ENCODE measurements at regions not wholly inside any gene's neighbourhood (a gene's known extent, or its start where the extent isn't known, plus 50 kb on each side); places are given as distances from the start of the nearest gene placed in this dataset.

DNA sequence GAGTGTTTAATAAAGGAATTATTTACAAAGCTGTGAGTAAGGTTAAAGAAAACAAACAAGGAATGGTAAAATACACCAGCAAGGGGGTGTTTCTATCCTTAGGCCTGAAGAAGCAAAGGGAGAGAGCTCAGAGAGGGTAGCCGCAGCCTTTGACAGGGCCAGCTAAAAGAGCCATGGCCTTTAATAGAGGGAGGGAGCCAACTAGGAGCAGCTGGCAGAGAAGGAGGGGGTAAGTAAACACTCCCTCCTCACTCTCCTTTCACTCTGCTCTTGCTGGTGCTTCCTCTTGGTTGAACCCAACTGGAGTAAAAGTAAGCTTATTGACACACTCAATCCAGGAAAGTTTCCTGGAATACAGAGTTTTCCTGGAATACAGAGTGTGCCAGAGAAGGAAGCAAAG lies 87.5 kb downstream of the CH25H start:
- DNase-seq (ENCODE audit: low read depth, low spot score): no peak
- Histone ChIP-seq H3K9me3 (ENCODE audit: control insufficient read depth, low read depth, low read length) (no peaks in the 10 kb centered on the region), H3K4me3 (ENCODE audit: control insufficient read depth in 2 of 3, extremely low read depth in 1 of 3, insufficient read depth in 2 of 3, low read depth in 1 of 3, low read length in 3 of 3) (no peak overlapping the region), H3K9ac (ENCODE audit: control insufficient read depth, extremely low read depth, insufficient read depth, low read length) (no peak overlapping the region), H3K4me2 (ENCODE audit: control insufficient read depth, extremely low read depth, insufficient read depth, low read depth, low read length) (no peak overlapping the region), H3K27me3 (ENCODE audit: control insufficient read depth, extremely low read depth, insufficient read depth, low read length) (no peaks in the 10 kb centered on the region), H4K20me1 (ENCODE audit: control insufficient read depth, extremely low read depth, insufficient read depth, low read length) (no peaks in the 10 kb centered on the region), H3K9me1 (ENCODE audit: control insufficient read depth, extremely low read depth, insufficient read depth, low read length) (no peaks in the 10 kb centered on the region), H3K36me3 (ENCODE audit: control insufficient read depth in 2 of 2, extremely low read depth in 1 of 2, insufficient read depth in 2 of 2, low read length in 2 of 2) (no peaks in the 10 kb centered on the region), H3K79me2 (ENCODE audit: control insufficient read depth, insufficient read depth, low read length) (no peaks in the 10 kb centered on the region), H3K27ac (ENCODE audit: control insufficient read depth, insufficient read depth, low read length) (no peak overlapping the region), H2AFZ (ENCODE audit: control insufficient read depth, low read length) (no peak overlapping the region), H3K4me1 (ENCODE audit: control insufficient read depth, extremely low read depth, insufficient read depth, low read length) (peaks cover 35% of the 10 kb centered on the region)
- dilution Hi-C loops (cut with MboI; ENCODE audit: extremely low pct_ligation_motif_present, low sequenced_read_pairs): no loop called here
- no peak for FAIRE-seq
- TF ChIP-seq, protein P1, sequence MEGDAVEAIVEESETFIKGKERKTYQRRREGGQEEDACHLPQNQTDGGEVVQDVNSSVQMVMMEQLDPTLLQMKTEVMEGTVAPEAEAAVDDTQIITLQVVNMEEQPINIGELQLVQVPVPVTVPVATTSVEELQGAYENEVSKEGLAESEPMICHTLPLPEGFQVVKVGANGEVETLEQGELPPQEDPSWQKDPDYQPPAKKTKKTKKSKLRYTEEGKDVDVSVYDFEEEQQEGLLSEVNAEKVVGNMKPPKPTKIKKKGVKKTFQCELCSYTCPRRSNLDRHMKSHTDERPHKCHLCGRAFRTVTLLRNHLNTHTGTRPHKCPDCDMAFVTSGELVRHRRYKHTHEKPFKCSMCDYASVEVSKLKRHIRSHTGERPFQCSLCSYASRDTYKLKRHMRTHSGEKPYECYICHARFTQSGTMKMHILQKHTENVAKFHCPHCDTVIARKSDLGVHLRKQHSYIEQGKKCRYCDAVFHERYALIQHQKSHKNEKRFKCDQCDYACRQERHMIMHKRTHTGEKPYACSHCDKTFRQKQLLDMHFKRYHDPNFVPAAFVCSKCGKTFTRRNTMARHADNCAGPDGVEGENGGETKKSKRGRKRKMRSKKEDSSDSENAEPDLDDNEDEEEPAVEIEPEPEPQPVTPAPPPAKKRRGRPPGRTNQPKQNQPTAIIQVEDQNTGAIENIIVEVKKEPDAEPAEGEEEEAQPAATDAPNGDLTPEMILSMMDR (optimal IDR thresholded peaks at IDR 0.05 in 1 of 3, IDR thresholded peaks at IDR 0.05 in 1 of 3, conservative IDR thresholded peaks at IDR 0.05 in 1 of 3; ENCODE audit: extremely low read depth in 1 of 3, insufficient read depth in 2 of 3, low read length in 3 of 3): no peak
- TF ChIP-seq EZH2 (IDR thresholded peaks at IDR 0.05; ENCODE audit: low read length): no peak

DNA sequence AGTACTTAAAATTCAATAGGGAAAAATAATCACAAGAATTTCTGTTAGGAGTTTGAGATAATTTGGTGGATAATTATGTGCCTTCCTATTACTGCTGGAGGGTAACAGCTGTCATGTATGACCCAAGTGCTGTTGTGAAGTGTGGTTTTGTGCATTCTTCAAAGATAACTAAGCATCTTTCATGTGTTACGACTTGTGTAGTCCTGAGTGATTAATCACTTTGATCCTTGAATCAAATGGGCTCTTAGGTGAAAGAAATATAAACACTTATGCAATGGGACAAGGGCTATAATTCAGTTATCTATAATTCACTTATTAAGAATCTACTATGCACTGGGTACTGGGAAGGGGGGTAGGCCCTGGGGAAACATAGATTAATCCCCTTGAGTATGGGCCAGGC lies 89.0 kb downstream of the CH25H start:
- Histone ChIP-seq H3K36me3 (ENCODE audit: control insufficient read depth in 2 of 2, extremely low read depth in 1 of 2, insufficient read depth in 2 of 2, low read length in 2 of 2) (no peaks in the 10 kb centered on the region), H3K4me3 (ENCODE audit: control insufficient read depth in 2 of 3, extremely low read depth in 1 of 3, insufficient read depth in 2 of 3, low read depth in 1 of 3, low read length in 3 of 3) (peak overlapping the region in 2 of 3 experiments; percentile 19 to 21), H3K27me3 (ENCODE audit: control insufficient read depth, extremely low read depth, insufficient read depth, low read length) (no peaks in the 10 kb centered on the region), H3K4me2 (ENCODE audit: control insufficient read depth, extremely low read depth, insufficient read depth, low read depth, low read length) (peak overlapping the region; percentile 76), H3K4me1 (ENCODE audit: control insufficient read depth, extremely low read depth, insufficient read depth, low read length) (peaks cover 35% of the 10 kb centered on the region), H3K27ac (ENCODE audit: control insufficient read depth, insufficient read depth, low read length) (peak overlapping the region; percentile 68), H3K9me3 (ENCODE audit: control insufficient read depth, low read depth, low read length) (no peaks in the 10 kb centered on the region), H3K79me2 (ENCODE audit: control insufficient read depth, insufficient read depth, low read length) (no peaks in the 10 kb centered on the region), H4K20me1 (ENCODE audit: control insufficient read depth, extremely low read depth, insufficient read depth, low read length) (no peaks in the 10 kb centered on the region), H3K9ac (ENCODE audit: control insufficient read depth, extremely low read depth, insufficient read depth, low read length) (peak overlapping the region; percentile 19), H2AFZ (ENCODE audit: control insufficient read depth, low read length) (no peak overlapping the region), H3K9me1 (ENCODE audit: control insufficient read depth, extremely low read depth, insufficient read depth, low read length) (no peaks in the 10 kb centered on the region)
- DNase-seq (ENCODE audit: low read depth, low spot score): peak; percentile 76
- TF ChIP-seq EZH2 (IDR thresholded peaks at IDR 0.05; ENCODE audit: low read length): no peak
- TF ChIP-seq, protein P1 (optimal IDR thresholded peaks at IDR 0.05 in 1 of 3, IDR thresholded peaks at IDR 0.05 in 1 of 3, conservative IDR thresholded peaks at IDR 0.05 in 1 of 3; ENCODE audit: extremely low read depth in 1 of 3, insufficient read depth in 2 of 3, low read length in 3 of 3): no peak
- dilution Hi-C loops (cut with MboI; ENCODE audit: extremely low pct_ligation_motif_present, low sequenced_read_pairs): no loop called here
- FAIRE-seq: peak; percentile 99
